Prostate gland (tissue), 2 donors: ENCODE measurements at regions not wholly inside any gene's neighbourhood (a gene's known extent, or its start where the extent isn't known, plus 50 kb on each side); places are given as distances from the start of the nearest gene placed in this dataset.
"Not testable (repeated sequence)": the region's sequence is repeated elsewhere in the genome, so short reads cannot be mapped to it uniquely, and the experiment has no call there.

Experiments used
- DNase-seq: peaks from one replicate; pipeline ENCODE4 v3.0.0-alpha.2; 2019; ENCODE audit warnings: low spot score
- H3K27ac ChIP-seq, 2 donors: fragments of 200-600 bp; sonication (generic); 2 replicates each; pipeline ENCODE4 v1.5.1; 2017 to 2019
- H3K27me3 ChIP-seq: fragments of 200-600 bp; sonication (generic); replicated peaks from 2 replicates; pipeline ENCODE4 v1.5.1; 2019; ENCODE audit not compliant: insufficient read depth
- H3K36me3 ChIP-seq, 2 donors: fragments of 200-600 bp; sonication (generic); 1 replicate in 1 of 2; 2 replicates in 1 of 2; pipeline versions ENCODE4 v1.5.1 to v1.8.1; 2017 to 2019
- H3K4me1 ChIP-seq: fragments of 200-600 bp; sonication (generic); replicated peaks from 2 replicates; pipeline ENCODE4 v1.5.1; 2019
- H3K4me3 ChIP-seq, 2 donors: fragments of 200-600 bp; sonication (generic); 2 replicates each; pipeline ENCODE4 v1.5.1; 2017 to 2019
- H3K9me3 ChIP-seq: fragments of 200-600 bp; sonication (generic); 2 replicates; pipeline ENCODE4 v1.5.1; 2017
- CTCF ChIP-seq, 4 experiments: fragments of 200-600 bp in 2 of 4; fragments of 450-650 bp in 2 of 4; sonication (generic) in 2 of 4; IDR thresholded peaks; 1 replicate in 3 of 4; 2 replicates in 1 of 4; pipeline ENCODE4 v1.5.1; 2016 to 2019; ENCODE audit warnings: antibody characterized with exemption in 4 of 4, mild to moderate bottlenecking in 2 of 4, moderate library complexity in 2 of 4
- POLR2A ChIP-seq: fragments of 450-650 bp; IDR thresholded peaks from one replicate; pipeline ENCODE4 v1.6.1; 2016; ENCODE audit warnings: antibody characterized with exemption, mild to moderate bottlenecking
- POLR2AphosphoS5 ChIP-seq: sonication (generic); formaldehyde crosslinking; IDR thresholded peaks from one replicate; pipeline ENCODE4 v1.6.1; 2017; ENCODE audit warnings: antibody characterized with exemption
- WGBS: methylation state at CpG from one replicate; pipeline ENCODE4 v1.1.5; 2018; 5-methylcytosine and 5-hydroxymethylcytosine counted together
- intact Hi-C: fragments of 100-400 bp; cut with DNase I; formaldehyde crosslinking; loops from one replicate; pipeline ENCODE4 v1.14.2; 2022

- H3K27ac ChIP-seq: no peak overlapping the region
- TF ChIP-seq POLR2A: no peak
- TF ChIP-seq POLR2AphosphoS5: no peak
- TF ChIP-seq CTCF (IDR thresholded peaks at IDR 0.05): no peak
- WGBS: 83% methylated on average over 1 of the region's 1 CpG
- H3K36me3 ChIP-seq: no peaks in the 10 kb centered on the region
- no peaks in the 10 kb centered on the region for H3K27me3 ChIP-seq
- H3K4me3 ChIP-seq: no peak overlapping the region
- no peaks in the 10 kb centered on the region for H3K9me3 ChIP-seq
- no peaks in the 10 kb centered on the region for H3K4me1 ChIP-seq
- DNase-seq: no peak
- intact Hi-C loops: no loop called here
These were observed 133.6 kb upstream of the MAMLD1 start for GRCh38 chrX:150229481-150229880.

DNA sequence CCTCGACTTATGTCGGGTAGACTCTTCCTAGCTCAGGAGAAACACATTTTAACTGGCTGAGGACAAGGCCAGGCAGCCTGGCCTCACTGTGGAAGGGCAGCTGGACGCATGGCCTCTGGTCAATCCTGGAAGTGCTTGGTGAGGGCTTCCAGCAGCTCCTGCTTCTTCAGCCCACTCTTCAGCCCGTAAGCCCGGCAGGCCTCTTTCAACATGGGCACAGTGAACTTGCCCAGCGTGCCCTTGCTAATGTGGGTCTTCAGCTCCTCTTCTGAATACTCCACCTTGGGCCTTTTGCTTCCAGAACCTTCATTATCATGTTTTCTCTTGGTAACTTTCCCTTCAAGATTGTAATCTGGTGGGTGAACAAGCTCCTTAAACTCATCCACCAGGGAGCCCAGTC, 132.2 kb upstream of the MAMLD1 start:
- DNase-seq, H3K27ac ChIP-seq, intact Hi-C loops, H3K9me3 ChIP-seq, H3K4me1 ChIP-seq, H3K36me3 ChIP-seq, H3K4me3 ChIP-seq, H3K27me3 ChIP-seq: not testable (repeated sequence)
- WGBS: 87% methylated on average over 5 of the region's 6 CpGs

- H3K9me3 ChIP-seq, intact Hi-C loops, H3K4me3 ChIP-seq, H3K36me3 ChIP-seq, H3K27me3 ChIP-seq, H3K4me1 ChIP-seq, H3K27ac ChIP-seq, DNase-seq: not testable (repeated sequence)
- WGBS: 96% methylated on average over 6 of the region's 6 CpGs
These were observed 131.7 kb upstream of the MAMLD1 start for GRCh38 chrX:150231368-150231767.

- H3K4me3 ChIP-seq, H3K4me1 ChIP-seq, H3K27ac ChIP-seq, H3K36me3 ChIP-seq, H3K9me3 ChIP-seq, intact Hi-C loops, H3K27me3 ChIP-seq, DNase-seq: not testable (repeated sequence)
- 92% methylated on average over 5 of the region's 5 CpGs for WGBS
These were observed 130.9 kb upstream of the MAMLD1 start for GRCh38 chrX:150232222-150232621.

- no peaks in the 10 kb centered on the region for H3K27me3 ChIP-seq
- no peaks in the 10 kb centered on the region for H3K4me1 ChIP-seq
- intact Hi-C loops: no loop called here
- TF ChIP-seq POLR2AphosphoS5 (no peak), POLR2A (no peak), CTCF (IDR thresholded peaks at IDR 0.05) (no peak)
- 56% methylated on average over 3 of the region's 3 CpGs for WGBS
- H3K9me3 ChIP-seq: no peaks in the 10 kb centered on the region
- no peak overlapping the region for H3K27ac ChIP-seq
- DNase-seq: no peak
- H3K36me3 ChIP-seq: no peaks in the 10 kb centered on the region
- H3K4me3 ChIP-seq: no peak overlapping the region
These were observed 129.0 kb upstream of the MAMLD1 start for GRCh38 chrX:150234126-150234525.

DNA sequence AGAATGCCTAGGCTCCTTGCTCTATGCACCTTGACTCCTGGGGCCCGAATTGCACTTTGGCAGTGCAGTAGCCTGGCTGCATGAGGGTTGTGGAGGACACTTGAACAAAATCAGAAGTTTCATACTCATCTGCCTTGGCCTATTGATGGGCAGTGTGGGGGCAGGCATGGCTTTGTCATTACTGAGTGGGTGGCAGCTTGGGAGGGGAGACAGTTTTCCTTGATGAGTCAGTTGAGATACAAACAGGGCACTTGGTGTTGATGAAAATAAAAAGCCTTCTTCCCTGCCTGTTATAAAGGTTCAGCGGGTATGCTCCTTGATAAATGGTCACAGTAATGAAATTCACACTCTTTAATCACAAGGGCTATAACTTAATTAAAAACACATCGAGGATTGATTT, 126.8 kb upstream of the MAMLD1 start:
- H3K4me3 ChIP-seq: no peak overlapping the region
- no peaks in the 10 kb centered on the region for H3K9me3 ChIP-seq
- 84% methylated on average over 3 of the region's 3 CpGs for WGBS
- no peaks in the 10 kb centered on the region for H3K36me3 ChIP-seq
- no peaks in the 10 kb centered on the region for H3K27me3 ChIP-seq
- intact Hi-C loops: no loop called here
- H3K4me1 ChIP-seq: no peaks in the 10 kb centered on the region
- TF ChIP-seq POLR2A: no peak
- no peak for TF ChIP-seq POLR2AphosphoS5
- no peak for TF ChIP-seq CTCF (IDR thresholded peaks at IDR 0.05)
- no peak overlapping the region for H3K27ac ChIP-seq
- DNase-seq: no peak
